DND-41 (cell line): ENCODE measurements at regions not wholly inside any gene's neighbourhood (a gene's known extent, or its start where the extent isn't known, plus 50 kb on each side); places are given as distances from the start of the nearest gene placed in this dataset.
"Not testable (repeated sequence)": the region's sequence is repeated elsewhere in the genome, so short reads cannot be mapped to it uniquely, and the experiment has no call there.

Experiments
- ATAC-seq: fragments of 200-7000 bp; cut with Tn5 transposase; 3 replicates; pipeline ENCODE4 v1.9.1; 2021; ENCODE audit warnings: low read depth; ENCODE audit not compliant: insufficient read depth
- DNase-seq: peaks from one replicate; pipeline ENCODE4 v3.0.0-alpha.2; 2020
- H2AFZ ChIP-seq: 2 replicates; pipeline ENCODE4 v1.6.0; 2012; ENCODE audit warnings: low read depth, low read length
- H3K27ac ChIP-seq: 2 replicates; pipeline ENCODE4 v1.5.1; 2012; ENCODE audit warnings: low read length, inconsistent platforms
- H3K27me3 ChIP-seq: fragments of 200-600 bp; sonication (generic); 2 replicates; pipeline ENCODE4 v1.6.0; 2012; ENCODE audit warnings: low read length, mild to moderate bottlenecking, inconsistent platforms; ENCODE audit not compliant: insufficient read depth, poor library complexity
- H3K36me3 ChIP-seq: 2 replicates; pipeline ENCODE4 v1.5.1; 2012; ENCODE audit warnings: low read length, inconsistent platforms; ENCODE audit not compliant: insufficient read depth
- H3K4me1 ChIP-seq: 2 replicates; pipeline ENCODE4 v1.5.1; 2012; ENCODE audit warnings: mild to moderate bottlenecking, low read length; ENCODE audit not compliant: insufficient read depth
- H3K4me2 ChIP-seq: 2 replicates; pipeline ENCODE4 v1.6.0; 2012; ENCODE audit warnings: mild to moderate bottlenecking, moderate library complexity, low read length, inconsistent platforms; ENCODE audit not compliant: insufficient read depth
- H3K4me3 ChIP-seq, 2 experiments: fragments of 200-600 bp in 1 of 2; shearing (Covaris generic) in 1 of 2; 2 replicates each; pipeline ENCODE4 v1.5.1; 2012 to 2016; ENCODE audit warnings: inconsistent platforms in 2 of 2, low read length in 2 of 2, mild to moderate bottlenecking in 2 of 2, low read depth in 1 of 2, moderate library complexity in 1 of 2
- H3K79me2 ChIP-seq: 2 replicates; pipeline ENCODE4 v1.6.0; 2012; ENCODE audit warnings: low read length, inconsistent platforms; ENCODE audit not compliant: insufficient read depth
- H3K9ac ChIP-seq: 2 replicates; pipeline ENCODE4 v1.6.0; 2012; ENCODE audit warnings: low read depth, mild to moderate bottlenecking, inconsistent platforms, low read length, moderate library complexity
- H3K9me3 ChIP-seq: 2 replicates; pipeline ENCODE4 v1.5.1; 2012; ENCODE audit warnings: low read length, moderate library complexity, mild to moderate bottlenecking, inconsistent platforms; ENCODE audit not compliant: insufficient read depth, severe bottlenecking
- H4K20me1 ChIP-seq: 2 replicates; pipeline ENCODE4 v1.6.0; 2012; ENCODE audit warnings: low read length; ENCODE audit not compliant: insufficient read depth
- EZH2 ChIP-seq: IDR thresholded peaks from 3 replicates; pipeline ENCODE4 v1.6.1; 2012; ENCODE audit warnings: borderline replicate concordance, low read depth, mild to moderate bottlenecking, moderate library complexity, low read length, inconsistent platforms; ENCODE audit not compliant: severe bottlenecking
- TF ChIP-seq, protein P1 (sequence below): IDR thresholded peaks from 2 replicates; pipeline ENCODE4 v1.5.1; 2012; ENCODE audit warnings: borderline replicate concordance, low read length, moderate library complexity, mild to moderate bottlenecking; ENCODE audit not compliant: poor library complexity, severe bottlenecking; ENCODE audit errors: extremely low read depth

- Histone ChIP-seq H3K4me3 (no peak overlapping the region), H3K9ac (no peak overlapping the region), H3K79me2 (no peaks in the 10 kb centered on the region), H3K36me3 (no peaks in the 10 kb centered on the region), H2AFZ (no peak overlapping the region), H3K4me1 (no peaks in the 10 kb centered on the region), H3K27me3 (no peaks in the 10 kb centered on the region), H3K9me3 (no peaks in the 10 kb centered on the region), H3K27ac (no peak overlapping the region), H3K4me2 (no peak overlapping the region), H4K20me1 (no peaks in the 10 kb centered on the region)
- TF ChIP-seq, protein P1, sequence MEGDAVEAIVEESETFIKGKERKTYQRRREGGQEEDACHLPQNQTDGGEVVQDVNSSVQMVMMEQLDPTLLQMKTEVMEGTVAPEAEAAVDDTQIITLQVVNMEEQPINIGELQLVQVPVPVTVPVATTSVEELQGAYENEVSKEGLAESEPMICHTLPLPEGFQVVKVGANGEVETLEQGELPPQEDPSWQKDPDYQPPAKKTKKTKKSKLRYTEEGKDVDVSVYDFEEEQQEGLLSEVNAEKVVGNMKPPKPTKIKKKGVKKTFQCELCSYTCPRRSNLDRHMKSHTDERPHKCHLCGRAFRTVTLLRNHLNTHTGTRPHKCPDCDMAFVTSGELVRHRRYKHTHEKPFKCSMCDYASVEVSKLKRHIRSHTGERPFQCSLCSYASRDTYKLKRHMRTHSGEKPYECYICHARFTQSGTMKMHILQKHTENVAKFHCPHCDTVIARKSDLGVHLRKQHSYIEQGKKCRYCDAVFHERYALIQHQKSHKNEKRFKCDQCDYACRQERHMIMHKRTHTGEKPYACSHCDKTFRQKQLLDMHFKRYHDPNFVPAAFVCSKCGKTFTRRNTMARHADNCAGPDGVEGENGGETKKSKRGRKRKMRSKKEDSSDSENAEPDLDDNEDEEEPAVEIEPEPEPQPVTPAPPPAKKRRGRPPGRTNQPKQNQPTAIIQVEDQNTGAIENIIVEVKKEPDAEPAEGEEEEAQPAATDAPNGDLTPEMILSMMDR: no peak
- no peak for TF ChIP-seq EZH2
- DNase-seq (no peak), ATAC-seq (no peak)
These were observed 99.5 kb upstream of the MMADHC start for GRCh38 chr2:149687052-149687427.

DNA sequence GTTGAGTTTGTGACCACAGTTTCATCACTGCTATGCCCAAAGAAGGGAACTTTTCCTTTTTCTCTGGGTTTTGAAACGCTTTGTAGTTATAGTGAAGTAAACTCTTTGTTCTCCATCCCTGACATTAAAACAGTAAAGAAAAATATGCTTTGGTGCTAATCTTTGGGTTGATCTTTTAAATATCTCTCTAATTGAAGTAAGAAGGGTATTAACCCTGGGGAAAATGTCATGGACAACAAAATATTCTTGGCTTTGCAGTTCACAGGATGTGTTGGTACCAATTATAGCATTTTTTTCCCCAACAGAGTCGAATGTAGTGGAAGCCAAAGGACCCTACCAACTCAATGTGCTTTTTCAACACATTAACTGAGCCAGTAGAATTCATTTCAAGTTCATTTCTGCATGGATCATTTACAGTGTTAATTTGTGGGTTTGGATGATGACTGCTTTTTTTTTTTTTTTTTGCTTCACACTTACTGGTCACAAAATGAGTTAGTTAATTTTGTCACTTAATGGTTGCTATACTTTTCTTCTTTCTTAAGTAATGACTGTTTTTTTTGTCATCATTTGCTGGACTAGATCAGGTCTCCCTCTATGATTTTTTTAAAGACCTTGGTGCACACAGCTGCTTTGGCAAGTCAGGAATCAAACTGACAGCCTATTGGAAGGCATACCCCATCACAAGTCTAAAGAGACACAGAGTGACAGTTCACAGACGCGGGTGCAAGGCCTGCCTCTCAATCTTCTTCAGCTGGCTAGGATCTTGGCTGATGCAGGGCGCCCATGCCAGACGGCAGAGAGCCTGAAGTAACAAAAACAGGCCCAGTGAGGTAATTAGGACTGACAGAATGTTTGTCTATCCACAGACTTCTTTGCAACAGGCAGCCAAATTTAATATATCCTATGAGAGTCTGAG, 98.8 kb upstream of the MMADHC start:
- H3K4me2 ChIP-seq: no peak overlapping the region
- no peak for DNase-seq
- H3K4me1 ChIP-seq: no peaks in the 10 kb centered on the region
- no peak overlapping the region for H2AFZ ChIP-seq
- no peaks in the 10 kb centered on the region for H3K9me3 ChIP-seq
- no peaks in the 10 kb centered on the region for H4K20me1 ChIP-seq
- no peak overlapping the region for H3K4me3 ChIP-seq
- H3K36me3 ChIP-seq: no peaks in the 10 kb centered on the region
- TF ChIP-seq EZH2: no peak
- TF ChIP-seq, protein P1: no peak
- no peaks in the 10 kb centered on the region for H3K79me2 ChIP-seq
- no peaks in the 10 kb centered on the region for H3K27me3 ChIP-seq
- H3K27ac ChIP-seq: no peak overlapping the region
- no peak overlapping the region for H3K9ac ChIP-seq
- no peak for ATAC-seq

GRCh38 chr2:149685401-149685800, 97.8 kb upstream of the MMADHC start:
- H3K9me3 ChIP-seq, H4K20me1 ChIP-seq, ATAC-seq, H3K4me2 ChIP-seq, H3K4me1 ChIP-seq, DNase-seq, H3K9ac ChIP-seq, H3K27ac ChIP-seq, H3K4me3 ChIP-seq, H3K79me2 ChIP-seq, H3K36me3 ChIP-seq, H3K27me3 ChIP-seq, H2AFZ ChIP-seq: not testable (repeated sequence)

- Histone ChIP-seq H3K4me3 (no peak overlapping the region), H3K9me3 (no peaks in the 10 kb centered on the region), H3K4me2 (no peak overlapping the region), H3K79me2 (no peaks in the 10 kb centered on the region), H4K20me1 (no peaks in the 10 kb centered on the region), H3K27ac (no peak overlapping the region), H2AFZ (no peak overlapping the region), H3K9ac (no peak overlapping the region), H3K36me3 (no peaks in the 10 kb centered on the region), H3K4me1 (no peaks in the 10 kb centered on the region; the same call in 1 of the 2 replicates), H3K27me3 (no peaks in the 10 kb centered on the region)
- DNase-seq (no peak), ATAC-seq (no peak)
- TF ChIP-seq, protein P1: no peak
- no peak for TF ChIP-seq EZH2
These were observed 91.7 kb upstream of the MMADHC start for GRCh38 chr2:149679286-149679685.
